DND-41 (cell line): ENCODE measurements at regions not wholly inside any gene's neighbourhood (a gene's known extent, or its start where the extent isn't known, plus 50 kb on each side); places are given as distances from the start of the nearest gene placed in this dataset.

Experiments
- EZH2 ChIP-seq: IDR thresholded peaks from 3 replicates; pipeline ENCODE4 v1.6.1; 2012; ENCODE audit warnings: borderline replicate concordance, low read depth, mild to moderate bottlenecking, moderate library complexity, low read length, inconsistent platforms; ENCODE audit not compliant: severe bottlenecking
- TF ChIP-seq, protein P1 (sequence below): IDR thresholded peaks from 2 replicates; pipeline ENCODE4 v1.5.1; 2012; ENCODE audit warnings: borderline replicate concordance, low read length, moderate library complexity, mild to moderate bottlenecking; ENCODE audit not compliant: poor library complexity, severe bottlenecking; ENCODE audit errors: extremely low read depth

DNA sequence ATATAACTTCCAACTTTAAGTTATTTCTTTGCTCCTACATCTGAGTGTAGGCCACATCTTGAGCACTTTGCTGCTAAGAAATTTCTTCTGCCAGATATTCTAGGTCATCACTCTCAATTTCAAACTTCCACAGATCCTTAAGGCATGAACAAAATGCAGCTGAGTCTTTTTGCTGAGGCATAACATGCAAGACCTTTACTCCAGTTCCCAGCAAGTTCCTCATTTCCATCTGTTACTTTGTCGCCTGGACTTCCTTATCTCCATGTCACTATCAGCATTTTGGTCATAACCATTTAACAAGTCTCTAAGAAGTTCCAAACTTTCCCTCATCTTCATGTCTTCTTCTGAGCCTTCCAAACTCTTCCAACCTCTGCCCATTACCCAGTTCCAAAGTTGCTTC is 1077.3 kb upstream of the TMEFF2 start:
- TF ChIP-seq, protein P1, sequence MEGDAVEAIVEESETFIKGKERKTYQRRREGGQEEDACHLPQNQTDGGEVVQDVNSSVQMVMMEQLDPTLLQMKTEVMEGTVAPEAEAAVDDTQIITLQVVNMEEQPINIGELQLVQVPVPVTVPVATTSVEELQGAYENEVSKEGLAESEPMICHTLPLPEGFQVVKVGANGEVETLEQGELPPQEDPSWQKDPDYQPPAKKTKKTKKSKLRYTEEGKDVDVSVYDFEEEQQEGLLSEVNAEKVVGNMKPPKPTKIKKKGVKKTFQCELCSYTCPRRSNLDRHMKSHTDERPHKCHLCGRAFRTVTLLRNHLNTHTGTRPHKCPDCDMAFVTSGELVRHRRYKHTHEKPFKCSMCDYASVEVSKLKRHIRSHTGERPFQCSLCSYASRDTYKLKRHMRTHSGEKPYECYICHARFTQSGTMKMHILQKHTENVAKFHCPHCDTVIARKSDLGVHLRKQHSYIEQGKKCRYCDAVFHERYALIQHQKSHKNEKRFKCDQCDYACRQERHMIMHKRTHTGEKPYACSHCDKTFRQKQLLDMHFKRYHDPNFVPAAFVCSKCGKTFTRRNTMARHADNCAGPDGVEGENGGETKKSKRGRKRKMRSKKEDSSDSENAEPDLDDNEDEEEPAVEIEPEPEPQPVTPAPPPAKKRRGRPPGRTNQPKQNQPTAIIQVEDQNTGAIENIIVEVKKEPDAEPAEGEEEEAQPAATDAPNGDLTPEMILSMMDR, result no peak
- no peak for TF ChIP-seq EZH2
